ENCODE measurements at regions not wholly inside any gene's neighbourhood (a gene's known extent, or its start where the extent isn't known, plus 50 kb on each side); places are given as distances from the start of the nearest gene placed in this dataset.

DNA sequence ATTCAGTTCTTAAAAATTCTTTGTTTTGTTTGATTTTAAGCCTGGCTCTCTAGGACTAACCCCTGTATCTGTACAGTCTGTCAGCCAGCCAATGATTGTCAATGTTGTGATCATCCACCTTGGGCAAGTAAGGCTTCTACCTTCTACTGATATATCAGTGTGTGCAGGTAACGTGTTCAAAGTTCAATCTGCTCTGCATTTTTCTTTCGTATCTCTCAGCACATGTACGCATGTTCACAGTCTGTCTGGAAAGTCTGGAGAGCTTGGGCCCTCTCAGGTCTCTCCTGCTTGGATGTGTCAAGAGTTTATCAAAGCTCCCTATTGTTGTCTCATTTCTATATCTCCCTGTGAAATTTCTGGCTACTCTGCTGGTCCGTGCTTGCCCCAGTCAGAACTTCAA is 138.6 kb upstream of the VRK1 start:
- no peak for DNase-seq
- no peaks in the 10 kb centered on the region for H3K36me3 ChIP-seq
- H3K27ac ChIP-seq = no peak overlapping the region
- H3K9me3 ChIP-seq = no peaks in the 10 kb centered on the region
- H3K27me3 ChIP-seq = no peaks in the 10 kb centered on the region
- no peaks in the 10 kb centered on the region for H3K4me1 ChIP-seq
- TF ChIP-seq, protein P1, sequence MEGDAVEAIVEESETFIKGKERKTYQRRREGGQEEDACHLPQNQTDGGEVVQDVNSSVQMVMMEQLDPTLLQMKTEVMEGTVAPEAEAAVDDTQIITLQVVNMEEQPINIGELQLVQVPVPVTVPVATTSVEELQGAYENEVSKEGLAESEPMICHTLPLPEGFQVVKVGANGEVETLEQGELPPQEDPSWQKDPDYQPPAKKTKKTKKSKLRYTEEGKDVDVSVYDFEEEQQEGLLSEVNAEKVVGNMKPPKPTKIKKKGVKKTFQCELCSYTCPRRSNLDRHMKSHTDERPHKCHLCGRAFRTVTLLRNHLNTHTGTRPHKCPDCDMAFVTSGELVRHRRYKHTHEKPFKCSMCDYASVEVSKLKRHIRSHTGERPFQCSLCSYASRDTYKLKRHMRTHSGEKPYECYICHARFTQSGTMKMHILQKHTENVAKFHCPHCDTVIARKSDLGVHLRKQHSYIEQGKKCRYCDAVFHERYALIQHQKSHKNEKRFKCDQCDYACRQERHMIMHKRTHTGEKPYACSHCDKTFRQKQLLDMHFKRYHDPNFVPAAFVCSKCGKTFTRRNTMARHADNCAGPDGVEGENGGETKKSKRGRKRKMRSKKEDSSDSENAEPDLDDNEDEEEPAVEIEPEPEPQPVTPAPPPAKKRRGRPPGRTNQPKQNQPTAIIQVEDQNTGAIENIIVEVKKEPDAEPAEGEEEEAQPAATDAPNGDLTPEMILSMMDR (IDR thresholded peaks at IDR 0.05) = no peak
- no peak for TF ChIP-seq POLR2A (IDR thresholded peaks at IDR 0.05)
- no peak overlapping the region for H3K4me3 ChIP-seq

DNA sequence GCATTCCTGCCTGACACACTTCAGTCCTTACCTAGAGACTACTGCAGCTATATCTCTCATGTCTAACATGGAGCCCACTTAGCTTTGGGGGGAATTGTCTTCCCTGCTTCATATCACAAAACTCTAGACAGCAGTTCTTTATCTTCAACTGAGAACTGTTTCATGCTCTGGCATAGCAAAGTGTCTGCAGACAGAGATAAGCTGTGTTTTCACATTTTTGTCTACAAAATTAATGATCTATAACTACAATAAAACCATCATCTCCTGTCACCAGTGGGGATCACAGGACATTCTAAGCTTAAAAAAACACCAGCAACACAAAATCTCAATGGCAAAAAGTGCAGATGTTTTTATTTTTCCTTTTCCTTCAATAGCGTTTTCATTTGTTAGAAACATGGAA is 137.1 kb upstream of the VRK1 start:
- no peaks in the 10 kb centered on the region for H3K27me3 ChIP-seq
- no peak for DNase-seq

DNA sequence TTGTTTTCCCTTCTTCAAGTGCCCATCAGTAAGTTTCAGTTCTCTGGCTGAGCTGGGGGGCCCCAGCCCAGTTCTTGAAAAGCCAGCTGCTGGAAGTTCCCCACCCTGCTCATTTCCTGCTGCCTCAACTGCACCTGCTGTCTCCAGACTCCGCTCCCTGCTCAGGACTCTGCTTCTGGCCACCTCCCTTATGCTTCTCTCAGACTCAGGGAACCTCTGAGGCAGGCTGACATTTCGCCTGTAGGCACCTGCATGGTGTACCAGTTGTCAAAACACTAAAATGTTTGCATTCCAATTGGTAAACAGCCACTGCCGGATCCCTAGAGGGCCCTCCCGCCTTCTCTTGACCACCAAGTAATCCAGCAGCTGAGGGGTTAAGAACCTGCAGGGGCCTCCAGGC is 136.5 kb upstream of the VRK1 start:
- Histone ChIP-seq H3K36me3 (no peaks in the 10 kb centered on the region), H3K27me3 (no peaks in the 10 kb centered on the region), H3K4me3 (no peak overlapping the region), H3K4me1 (no peaks in the 10 kb centered on the region), H3K9me3 (no peaks in the 10 kb centered on the region), H3K27ac (no peak overlapping the region)
- no peak for DNase-seq
- TF ChIP-seq, protein P1 (IDR thresholded peaks at IDR 0.05) = no peak
- TF ChIP-seq POLR2A (IDR thresholded peaks at IDR 0.05) = no peak

More for the DNA sequence above, 137.1 kb upstream of the VRK1 start:
- Histone ChIP-seq H3K36me3 (no peaks in the 10 kb centered on the region), H3K4me3 (no peak overlapping the region), H3K9me3 (no peaks in the 10 kb centered on the region), H3K27ac (no peak overlapping the region), H3K4me1 (no peaks in the 10 kb centered on the region)
- TF ChIP-seq, protein P1 (IDR thresholded peaks at IDR 0.05) = no peak
- no peak for TF ChIP-seq POLR2A (IDR thresholded peaks at IDR 0.05)

DNA sequence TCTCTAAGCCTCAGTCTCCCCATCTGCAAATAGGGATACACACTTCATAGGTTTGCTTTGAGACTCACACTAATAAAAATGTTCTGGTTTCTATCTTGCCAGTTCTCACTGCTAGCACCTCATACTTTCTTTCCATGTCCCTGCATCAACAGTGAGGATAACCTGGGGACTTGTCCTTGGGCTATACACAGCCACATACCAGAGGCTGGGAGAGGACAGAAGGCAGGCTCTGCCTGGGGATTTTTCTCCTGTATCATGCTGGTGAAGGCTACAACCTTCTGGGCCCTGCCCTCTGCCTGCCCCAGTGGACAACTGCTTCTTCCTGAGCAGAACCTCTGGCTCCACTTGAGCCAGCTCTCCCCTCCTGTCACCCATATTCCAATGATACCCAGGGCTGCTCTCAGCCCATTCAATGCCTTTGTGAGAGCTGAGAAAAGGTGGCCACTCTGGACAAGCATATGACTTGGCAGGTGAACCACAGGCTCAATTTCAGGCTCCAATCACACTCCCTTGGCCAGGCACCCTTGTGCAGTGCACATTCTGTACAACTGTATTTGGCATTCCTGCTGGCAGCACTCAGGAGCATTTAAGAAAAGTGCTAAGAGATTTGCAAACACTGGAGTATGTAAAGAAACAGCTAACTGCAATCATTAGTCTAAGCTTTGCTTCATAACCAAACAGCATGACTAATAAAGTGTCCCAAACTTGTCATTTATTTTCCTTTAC is 135.8 kb upstream of the VRK1 start:
- Histone ChIP-seq H3K4me3 (no peak overlapping the region), H3K9me3 (no peaks in the 10 kb centered on the region), H3K36me3 (no peaks in the 10 kb centered on the region), H3K4me1 (no peaks in the 10 kb centered on the region), H3K27ac (no peak overlapping the region), H3K27me3 (no peaks in the 10 kb centered on the region)
- no peak for TF ChIP-seq POLR2A (IDR thresholded peaks at IDR 0.05)
- TF ChIP-seq, protein P1 (IDR thresholded peaks at IDR 0.05) = no peak
- no peak for DNase-seq

DNA sequence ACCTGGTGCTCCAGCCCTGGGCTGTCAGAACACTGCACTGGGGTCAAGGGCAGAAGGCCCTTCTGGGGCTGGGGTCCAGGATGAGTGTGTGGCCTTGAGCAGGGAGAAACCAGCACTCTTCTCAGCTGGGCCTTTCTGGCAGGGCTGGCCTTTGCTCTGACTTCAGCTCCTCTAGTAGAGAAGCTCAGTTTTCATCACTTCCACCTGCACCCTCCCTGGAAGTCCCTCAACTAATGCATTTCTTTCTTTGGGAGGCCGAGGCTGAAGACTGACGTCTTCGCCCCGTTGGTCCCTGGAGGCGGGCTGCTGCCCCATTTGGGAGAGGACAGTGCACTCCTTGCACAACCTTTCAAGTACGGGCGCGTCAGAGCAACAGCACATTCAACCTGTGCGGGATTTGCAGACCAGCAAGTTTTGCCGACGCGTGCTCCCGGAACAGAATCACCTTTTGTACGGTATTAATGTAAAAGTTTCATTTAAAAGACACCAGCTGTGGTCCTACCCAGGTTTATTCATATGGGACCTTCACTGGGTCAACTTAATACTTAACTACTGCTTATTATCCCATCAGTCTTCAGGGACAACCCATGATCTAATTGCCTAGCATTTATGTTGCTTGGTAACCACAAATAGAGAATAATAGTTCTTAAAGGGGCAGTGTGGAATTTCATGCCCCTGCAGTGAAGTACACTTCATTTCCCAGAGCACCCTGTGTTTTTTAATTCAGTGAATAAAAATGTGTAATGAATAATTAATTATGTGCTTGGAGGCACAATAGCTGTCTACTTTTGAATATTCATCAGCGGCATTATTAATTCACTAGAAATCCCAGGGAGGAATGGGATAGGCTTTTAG is 134.8 kb upstream of the VRK1 start:
- TF ChIP-seq, protein P1 (IDR thresholded peaks at IDR 0.05) = no peak
- TF ChIP-seq POLR2A (IDR thresholded peaks at IDR 0.05) = no peak
- Histone ChIP-seq H3K9me3 (no peaks in the 10 kb centered on the region), H3K27me3 (no peaks in the 10 kb centered on the region), H3K4me3 (peak overlapping the region in 1 of 4 donors; percentile 17), H3K36me3 (no peaks in the 10 kb centered on the region), H3K4me1 (no peaks in the 10 kb centered on the region), H3K27ac (no peak overlapping the region)
- DNase-seq = no peak
